Heart right ventricle (tissue), 16 donors: ENCODE measurements at regions not wholly inside any gene's neighbourhood (a gene's known extent, or its start where the extent isn't known, plus 50 kb on each side); places are given as distances from the start of the nearest gene placed in this dataset.

ENCODE experiments used
- ATAC-seq, 8 donors: fragments of 200-7000 bp; cut with Tn5 transposase; one replicate each; pipeline ENCODE4 v1.9.1; 2020; ENCODE audit warnings: mild to moderate bottlenecking in 8 of 8, moderate library complexity in 8 of 8, moderate number of reproducible peaks in 1 of 8
- DNase-seq, 2 donors: peaks; one replicate each; pipeline ENCODE4 v3.0.0-alpha.2; 2020
- H3K27ac ChIP-seq, 10 donors: fragments of 200-600 bp; sonication (generic) in 2 of 10; one replicate each; pipeline versions ENCODE4 v1.5.0 to v1.8.0; 2020 to 2022; ENCODE audit warnings: mild to moderate bottlenecking in 3 of 10
- H3K27me3 ChIP-seq, 7 donors: fragments of 200-600 bp; one replicate each; pipeline ENCODE4 v1.8.0; 2021 to 2022; ENCODE audit warnings: mild to moderate bottlenecking in 2 of 7
- H3K36me3 ChIP-seq, 9 donors: fragments of 200-600 bp; sonication (generic) in 1 of 9; one replicate each; pipeline versions ENCODE4 v1.5.0 to v1.8.0; 2020 to 2022; ENCODE audit warnings: mild to moderate bottlenecking in 2 of 9
- H3K4me1 ChIP-seq, 9 donors: fragments of 200-600 bp; sonication (generic) in 1 of 9; one replicate each; pipeline versions ENCODE4 v1.5.0 to v1.8.0; 2020 to 2022; ENCODE audit warnings: mild to moderate bottlenecking in 4 of 9
- H3K4me3 ChIP-seq, 10 donors: fragments of 200-600 bp; sonication (generic) in 2 of 10; one replicate each; pipeline versions ENCODE4 v1.5.0 to v1.8.0; 2020 to 2022; ENCODE audit warnings: mild to moderate bottlenecking in 7 of 10, moderate library complexity in 2 of 10
- H3K9me3 ChIP-seq, 11 donors: fragments of 200-600 bp in 10 of 11; sonication (generic) in 2 of 11; one replicate each; pipeline versions ENCODE4 v1.5.0 to v1.8.0; 2013 to 2022; ENCODE audit warnings: mild to moderate bottlenecking in 2 of 11, control low read depth in 1 of 11, moderate library complexity in 1 of 11
- WGBS, 2 donors: extraction: QIAGEN DNeasy Blood & Tissue Kit; methylation state at CpG; one replicate each; pipeline ENCODE4 v1.1.7; 2013; ENCODE audit warnings: inconsistent platforms in 1 of 2; 5-methylcytosine and 5-hydroxymethylcytosine counted together
- intact Hi-C, 10 donors: fragments of 100-400 bp; cut with DNase I; formaldehyde crosslinking; loops; one replicate each; pipeline versions ENCODE4 v1.11.1 to v1.14.2; 2022
- TF ChIP-seq, protein P1 (sequence below), 9 donors: fragments of 200-600 bp; sonication (generic) in 2 of 9; IDR thresholded peaks; one replicate each; pipeline versions ENCODE4 v1.5.0 to v1.8.0; 2021 to 2022; ENCODE audit warnings: antibody characterized with exemption in 9 of 9, mild to moderate bottlenecking in 5 of 9, moderate library complexity in 1 of 9
- donor health status: Arrhythmogenic right ventricular cardiomyopathy.
- donor health status: ischemic (EF 13 %, LVEDD 7.1; RV severe dilation, severe dysfunction).
- donor health status: healthy with polysubstance abuse.
- donor health status: DM: no; HTN: yes; CAD: no.
- donor health status: DM: no; HTN: no; CAD: no.
- donor health status: ischemic (EF 25% LVEDD 6.9; RV normal size, moderate dysfunction).
- donor health status: ischemic (EF 25% LVEDD 5.7; RV mildly dilated, moderate dysfunction).
- donor health status: healthy.
- donor health status: DM: yes; HTN: yes; CAD: no.
- donor health status: Ischemic cardiomyopathy.
- donor health status: ischemic (EF 35%, LVEDD 5.7; RV mildly dilated, moderate dysfunction).
- donor health status: nonischemic (EF 11% LVEDD 7.7; RV severe dilation, severe dysfunction).
- donor health status: DM: yes; HTN: yes; CAD: no.
- donor health status: PGD.
- donor health status: ischemic (EF 29% LVEDD 5.4; RV normal size, mild dysfunction).
- donor health status: nonischemic (EF 23%, LVEDD 6.1; RV moderate dilation, normal function).

DNA sequence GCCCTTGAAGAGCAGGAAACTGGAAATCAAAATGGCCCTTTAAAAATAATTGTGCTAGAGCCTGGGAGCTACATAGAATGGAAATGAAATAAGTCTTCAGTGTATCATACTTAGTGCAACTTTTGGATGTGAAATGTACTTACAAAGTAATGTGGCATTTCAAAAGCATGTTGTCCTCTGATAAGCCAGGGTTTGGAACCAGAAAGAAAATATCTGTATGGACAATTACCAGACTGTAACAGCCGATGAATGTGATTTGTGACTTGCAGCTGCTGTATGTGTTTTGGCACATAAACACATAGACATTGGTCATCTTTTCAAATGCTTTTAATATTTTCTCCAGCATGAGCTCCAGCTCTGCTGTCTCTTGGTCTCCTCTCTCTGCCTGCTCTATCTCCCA is 546.4 kb downstream of the OMA1 start:
- TF ChIP-seq, protein P1, sequence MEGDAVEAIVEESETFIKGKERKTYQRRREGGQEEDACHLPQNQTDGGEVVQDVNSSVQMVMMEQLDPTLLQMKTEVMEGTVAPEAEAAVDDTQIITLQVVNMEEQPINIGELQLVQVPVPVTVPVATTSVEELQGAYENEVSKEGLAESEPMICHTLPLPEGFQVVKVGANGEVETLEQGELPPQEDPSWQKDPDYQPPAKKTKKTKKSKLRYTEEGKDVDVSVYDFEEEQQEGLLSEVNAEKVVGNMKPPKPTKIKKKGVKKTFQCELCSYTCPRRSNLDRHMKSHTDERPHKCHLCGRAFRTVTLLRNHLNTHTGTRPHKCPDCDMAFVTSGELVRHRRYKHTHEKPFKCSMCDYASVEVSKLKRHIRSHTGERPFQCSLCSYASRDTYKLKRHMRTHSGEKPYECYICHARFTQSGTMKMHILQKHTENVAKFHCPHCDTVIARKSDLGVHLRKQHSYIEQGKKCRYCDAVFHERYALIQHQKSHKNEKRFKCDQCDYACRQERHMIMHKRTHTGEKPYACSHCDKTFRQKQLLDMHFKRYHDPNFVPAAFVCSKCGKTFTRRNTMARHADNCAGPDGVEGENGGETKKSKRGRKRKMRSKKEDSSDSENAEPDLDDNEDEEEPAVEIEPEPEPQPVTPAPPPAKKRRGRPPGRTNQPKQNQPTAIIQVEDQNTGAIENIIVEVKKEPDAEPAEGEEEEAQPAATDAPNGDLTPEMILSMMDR (IDR thresholded peaks at IDR 0.05), result no peak
- intact Hi-C loops, result no loop called here
- peaks cover 0 to 21% (median 7%) of the 10 kb centered on the region in 11 donors for H3K9me3 ChIP-seq
- ATAC-seq, result no peak
- no peaks in the 10 kb centered on the region for H3K36me3 ChIP-seq
- H3K4me1 ChIP-seq, result peaks cover 0 to 8% (median 0%) of the 10 kb centered on the region in 9 donors
- H3K27me3 ChIP-seq, result peaks cover 0 to 6% (median 0%) of the 10 kb centered on the region in 7 donors
- no peak overlapping the region for H3K27ac ChIP-seq
- WGBS, 2 donors, result 34 to 48% methylated on average over 1 of the region's 1 CpG
- DNase-seq, result no peak
- no peak overlapping the region for H3K4me3 ChIP-seq

DNA sequence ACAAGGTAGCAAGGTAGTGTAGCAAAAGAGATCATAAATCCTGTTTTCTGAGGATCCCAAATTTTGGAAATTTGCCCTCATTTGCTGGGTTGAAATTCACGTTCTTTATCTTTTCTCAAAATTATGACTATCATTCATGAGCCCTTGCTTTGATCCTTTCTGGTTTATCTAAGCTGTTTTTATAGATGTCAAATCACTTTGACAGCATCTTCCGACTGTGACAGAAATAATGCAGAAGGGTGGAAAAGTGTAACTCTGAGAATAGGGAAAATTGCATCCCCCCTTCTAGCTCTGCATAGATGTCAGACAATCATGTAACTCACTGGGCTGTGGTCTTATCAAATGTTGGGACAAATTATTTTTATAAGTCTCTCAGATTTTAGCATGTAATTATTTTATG is 550.1 kb downstream of the OMA1 start:
- Histone ChIP-seq H3K36me3 (no peaks in the 10 kb centered on the region), H3K4me1 (peaks cover 0 to 8% (median 0%) of the 10 kb centered on the region in 9 donors), H3K27me3 (peaks cover 0 to 4% (median 0%) of the 10 kb centered on the region in 7 donors), H3K27ac (no peak overlapping the region), H3K9me3 (peaks cover 0 to 21% (median 7%) of the 10 kb centered on the region in 11 donors), H3K4me3 (no peak overlapping the region)
- TF ChIP-seq, protein P1 (IDR thresholded peaks at IDR 0.05), result no peak
- 70 to 80% methylated on average over 2 of the region's 2 CpGs for WGBS, 2 donors
- ATAC-seq (no peak), DNase-seq (no peak)
- intact Hi-C loops, result no loop called here

DNA sequence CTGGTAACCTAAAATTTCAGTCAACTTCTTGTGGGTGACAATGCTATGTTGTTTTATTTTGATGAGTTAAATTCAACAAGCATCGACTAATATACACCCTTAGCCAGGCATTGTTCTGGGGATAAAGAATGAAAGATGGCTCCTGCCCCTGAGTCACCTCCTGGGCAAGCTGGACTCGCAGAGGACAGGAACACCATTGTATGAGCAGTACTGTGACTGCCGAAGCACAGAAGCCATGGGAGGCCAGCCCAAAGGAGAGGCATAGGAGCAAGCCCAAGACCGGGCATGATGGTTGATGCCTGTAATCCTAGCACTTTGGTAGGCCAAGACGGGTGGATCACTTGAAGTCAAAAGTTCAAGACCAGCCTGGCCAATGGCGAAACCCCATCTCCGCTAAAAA is 555.2 kb downstream of the OMA1 start:
- no peak for ATAC-seq
- TF ChIP-seq, protein P1 (IDR thresholded peaks at IDR 0.05), result no peak
- intact Hi-C loops, result no loop called here
- Histone ChIP-seq H3K9me3 (peaks cover 0 to 3% (median 0%) of the 10 kb centered on the region in 11 donors), H3K27ac (no peak overlapping the region), H3K4me3 (no peak overlapping the region), H3K36me3 (no peaks in the 10 kb centered on the region), H3K27me3 (peaks cover 0 to 4% (median 0%) of the 10 kb centered on the region in 7 donors), H3K4me1 (no peaks in the 10 kb centered on the region)
- no peak for DNase-seq
- 90 to 91% methylated on average over 7 of the region's 7 CpGs for WGBS, 2 donors

DNA sequence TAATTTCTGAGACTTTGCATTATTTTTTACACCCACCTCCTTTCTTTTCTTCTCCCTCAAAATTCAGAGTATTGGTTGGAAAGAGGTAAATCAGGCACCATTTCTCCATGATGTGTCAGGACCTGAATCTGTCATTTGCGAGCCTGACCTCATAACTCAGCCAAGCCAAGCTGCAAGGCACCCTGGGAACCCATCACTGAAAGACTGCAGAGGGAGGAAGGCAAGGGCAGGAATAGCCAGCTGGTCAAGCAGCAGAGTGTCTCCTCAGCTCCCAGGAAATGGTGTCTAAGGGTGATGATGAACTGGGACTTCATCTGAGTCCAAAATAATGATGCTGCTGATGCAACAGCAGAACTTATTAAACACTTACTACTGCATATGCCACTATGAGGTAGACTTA is 556.6 kb downstream of the OMA1 start:
- TF ChIP-seq, protein P1 (IDR thresholded peaks at IDR 0.05), result no peak
- H3K27me3 ChIP-seq, result no peaks in the 10 kb centered on the region
- no peaks in the 10 kb centered on the region for H3K9me3 ChIP-seq
- WGBS, 2 donors, result 74 to 86% methylated on average over 1 of the region's 1 CpG
- intact Hi-C loops, result loop anchor here in 1 of 10 donors (10.0 kb wide), 1 partner anchor 65 kb away; no protein-coding TSS in a partner anchor
- H3K4me1 ChIP-seq, result no peaks in the 10 kb centered on the region
- no peaks in the 10 kb centered on the region for H3K36me3 ChIP-seq
- H3K4me3 ChIP-seq, result no peak overlapping the region
- ATAC-seq, result no peak
- no peak overlapping the region for H3K27ac ChIP-seq
- DNase-seq, result no peak
